A673 (cell line): ENCODE measurements at regions not wholly inside any gene's neighbourhood (a gene's known extent, or its start where the extent isn't known, plus 50 kb on each side); places are given as distances from the start of the nearest gene placed in this dataset.
A peak's percentile ranks its signal among the peaks of the same experiment; 100 is the strongest.
"Not testable (repeated sequence)": the region's sequence is repeated elsewhere in the genome, so short reads cannot be mapped to it uniquely, and the experiment has no call there.

ENCODE experiments used
- BruUV-seq: library from RNA; stranded (reverse); fragments of 400-500 nt; replicated peaks from 2 replicates; lab custom pipeline; 2021; lab: Mats Ljungman, UMichigan
- CTCF ChIA-PET: fragments of 300-600 bp; sonication (Branson Sonifier 250); formaldehyde crosslinking; loops from one replicate; lab custom pipeline; 2022; ENCODE audit warnings: antibody characterized with exemption; lab: Charles Lee
- POLR2A ChIA-PET: fragments of 300-600 bp; sonication (Branson Sonifier 250); formaldehyde crosslinking; loops from one replicate; lab custom pipeline; 2022; ENCODE audit warnings: antibody characterized with exemption; ENCODE audit not compliant: low non-redundant PET; lab: Charles Lee
- DNase-seq: peaks from one replicate; pipeline ENCODE4 v3.0.0-alpha.2; 2015; ENCODE audit warnings: low spot score
- H3K27ac ChIP-seq: fragments of 200-600 bp; sonication (generic); 2 replicates; pipeline ENCODE4 v1.5.1; 2016; ENCODE audit warnings: mixed run types, low read depth, mild to moderate bottlenecking, mixed read lengths, antibody characterized with exemption, low read length; ENCODE audit not compliant: poor library complexity, severe bottlenecking
- H3K27me3 ChIP-seq: fragments of 200-600 bp; sonication (generic); replicated peaks from 2 replicates; pipeline ENCODE4 v1.6.1; 2017; ENCODE audit warnings: mixed run types, low read depth, mild to moderate bottlenecking, mixed read lengths, antibody characterized with exemption, low read length; ENCODE audit not compliant: insufficient read depth, poor library complexity
- H3K36me3 ChIP-seq: fragments of 200-600 bp; sonication (generic); 2 replicates; pipeline ENCODE4 v1.6.1; 2016; ENCODE audit warnings: mixed run types, mild to moderate bottlenecking, mixed read lengths, antibody characterized with exemption, low read length; ENCODE audit not compliant: insufficient read depth, poor library complexity, severe bottlenecking
- H3K4me1 ChIP-seq: fragments of 200-600 bp; sonication (generic); 2 replicates; pipeline ENCODE4 v1.6.1; 2017; ENCODE audit warnings: mixed run types, mild to moderate bottlenecking, mixed read lengths, antibody characterized with exemption, low read length; ENCODE audit not compliant: insufficient read depth, poor library complexity, severe bottlenecking
- H3K4me3 ChIP-seq: fragments of 200-600 bp; sonication (generic); 2 replicates; pipeline ENCODE4 v1.5.1; 2016; ENCODE audit warnings: low read depth, mixed run types, mild to moderate bottlenecking, mixed read lengths, low read length; ENCODE audit not compliant: poor library complexity, severe bottlenecking
- H3K9me3 ChIP-seq: fragments of 200-600 bp; sonication (generic); 2 replicates; pipeline ENCODE4 v1.6.1; 2016; ENCODE audit warnings: mixed run types, low read depth, mild to moderate bottlenecking, mixed read lengths, antibody characterized with exemption, low read length; ENCODE audit not compliant: poor library complexity, severe bottlenecking
- EZH2 ChIP-seq: fragments of 200-600 bp; sonication (generic); IDR thresholded peaks from 2 replicates; pipeline ENCODE4 v1.6.1; 2017; ENCODE audit warnings: borderline replicate concordance, low read depth, mild to moderate bottlenecking, mixed read lengths, antibody characterized with exemption, low read length; ENCODE audit not compliant: poor library complexity, severe bottlenecking
- intact Hi-C: fragments of 100-400 bp; cut with micrococcal nuclease; formaldehyde crosslinking; loops from one replicate; pipeline ENCODE4 v1.10.0; 2022; ENCODE audit not compliant: unreplicated experiment
- TF ChIP-seq, protein P1 (sequence below): fragments of 300-800, 200-600 bp; sonication (generic); conservative IDR thresholded peaks from 2 replicates; pipeline ENCODE4 v1.5.1; 2017; ENCODE audit warnings: low read depth, mild to moderate bottlenecking, antibody characterized with exemption, low read length, moderate library complexity, mixed read lengths

DNA sequence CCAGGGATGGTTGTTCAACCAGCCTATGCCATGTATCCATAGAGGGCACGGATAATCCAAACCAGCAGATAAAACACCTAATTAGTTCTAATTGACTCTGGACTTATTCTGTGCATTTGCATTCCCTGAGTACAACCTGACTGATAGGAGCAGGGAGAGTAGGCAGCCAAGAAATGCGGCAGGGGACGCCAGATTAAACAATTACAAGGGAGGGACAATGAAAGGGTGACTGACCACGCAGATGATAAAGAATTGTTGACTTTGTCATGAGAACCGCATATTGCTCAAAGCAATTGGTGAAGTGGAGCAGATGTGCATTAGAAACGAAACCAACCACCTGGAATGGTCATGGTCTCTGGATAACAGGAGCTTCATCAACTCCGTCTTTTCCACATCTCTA lies 369.1 kb upstream of the FRG2C start:
- no TSS peak for BruUV-seq
- ChIA-PET POLR2A (no interaction called here), CTCF (no interaction called here)
- TF ChIP-seq, protein P1, sequence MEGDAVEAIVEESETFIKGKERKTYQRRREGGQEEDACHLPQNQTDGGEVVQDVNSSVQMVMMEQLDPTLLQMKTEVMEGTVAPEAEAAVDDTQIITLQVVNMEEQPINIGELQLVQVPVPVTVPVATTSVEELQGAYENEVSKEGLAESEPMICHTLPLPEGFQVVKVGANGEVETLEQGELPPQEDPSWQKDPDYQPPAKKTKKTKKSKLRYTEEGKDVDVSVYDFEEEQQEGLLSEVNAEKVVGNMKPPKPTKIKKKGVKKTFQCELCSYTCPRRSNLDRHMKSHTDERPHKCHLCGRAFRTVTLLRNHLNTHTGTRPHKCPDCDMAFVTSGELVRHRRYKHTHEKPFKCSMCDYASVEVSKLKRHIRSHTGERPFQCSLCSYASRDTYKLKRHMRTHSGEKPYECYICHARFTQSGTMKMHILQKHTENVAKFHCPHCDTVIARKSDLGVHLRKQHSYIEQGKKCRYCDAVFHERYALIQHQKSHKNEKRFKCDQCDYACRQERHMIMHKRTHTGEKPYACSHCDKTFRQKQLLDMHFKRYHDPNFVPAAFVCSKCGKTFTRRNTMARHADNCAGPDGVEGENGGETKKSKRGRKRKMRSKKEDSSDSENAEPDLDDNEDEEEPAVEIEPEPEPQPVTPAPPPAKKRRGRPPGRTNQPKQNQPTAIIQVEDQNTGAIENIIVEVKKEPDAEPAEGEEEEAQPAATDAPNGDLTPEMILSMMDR = no peak
- TF ChIP-seq EZH2 = no peak
- H3K9me3 ChIP-seq = no peaks in the 10 kb centered on the region
- no peaks in the 10 kb centered on the region for H3K36me3 ChIP-seq
- H3K27me3 ChIP-seq = no peaks in the 10 kb centered on the region
- no peak overlapping the region for H3K27ac ChIP-seq
- intact Hi-C loops = no loop called here
- H3K4me1 ChIP-seq = no peaks in the 10 kb centered on the region
- H3K4me3 ChIP-seq = no peak overlapping the region
- no peak for DNase-seq

DNA sequence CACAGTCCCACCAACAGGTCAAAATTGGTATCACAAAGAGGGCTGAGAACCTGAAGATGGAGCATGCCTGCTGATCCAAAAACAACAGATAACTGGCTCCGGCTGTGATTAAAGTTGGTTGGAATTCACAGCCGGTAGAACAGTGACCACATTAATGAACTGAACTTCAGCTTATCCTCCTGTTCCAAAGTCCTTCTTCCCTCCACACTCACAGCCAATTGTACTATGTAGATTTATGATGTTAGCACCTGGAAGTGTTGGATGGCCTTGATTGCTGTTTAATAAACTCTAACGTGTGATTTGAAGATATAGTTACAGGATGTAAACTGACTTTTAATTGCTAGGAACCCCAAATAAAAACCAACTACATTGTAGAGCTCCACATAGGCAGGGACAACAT lies 367.3 kb upstream of the FRG2C start:
- no peak overlapping the region for H3K27ac ChIP-seq
- no peaks in the 10 kb centered on the region for H3K4me1 ChIP-seq
- DNase-seq = no peak
- H3K36me3 ChIP-seq = no peaks in the 10 kb centered on the region
- intact Hi-C loops = no loop called here
- TF ChIP-seq, protein P1 = no peak
- no peak for TF ChIP-seq EZH2
- no TSS peak for BruUV-seq
- no peaks in the 10 kb centered on the region for H3K9me3 ChIP-seq
- H3K4me3 ChIP-seq = no peak overlapping the region
- ChIA-PET POLR2A (no interaction called here), CTCF (no interaction called here)
- H3K27me3 ChIP-seq = no peaks in the 10 kb centered on the region

DNA sequence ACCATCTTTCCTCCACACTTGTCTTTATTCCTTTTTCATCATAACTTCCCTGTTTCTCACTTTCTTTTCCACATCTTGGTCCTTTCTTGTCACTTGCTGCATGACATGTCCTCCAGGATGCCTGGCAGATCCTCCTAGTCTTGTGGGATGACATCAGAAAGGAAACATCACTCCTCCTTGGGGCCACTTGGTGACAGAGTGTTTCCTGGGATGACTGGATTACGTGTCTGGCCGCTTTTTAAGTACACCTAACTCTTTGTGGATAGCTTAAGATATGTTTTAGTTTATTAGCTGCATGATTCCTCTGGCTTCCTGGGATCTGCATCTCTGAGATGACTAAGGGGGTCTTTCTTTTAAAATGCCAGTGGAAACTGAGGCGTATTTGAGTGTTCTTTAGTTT lies 363.5 kb upstream of the FRG2C start:
- H3K27me3 ChIP-seq = no peaks in the 10 kb centered on the region
- H3K9me3 ChIP-seq = no peaks in the 10 kb centered on the region
- H3K4me1 ChIP-seq = no peaks in the 10 kb centered on the region
- H3K36me3 ChIP-seq = no peaks in the 10 kb centered on the region
- BruUV-seq = no TSS peak
- TF ChIP-seq EZH2 = no peak
- TF ChIP-seq, protein P1 = no peak
- POLR2A ChIA-PET = no interaction called here
- H3K27ac ChIP-seq = no peak overlapping the region
- peak; percentile 52 for DNase-seq
- intact Hi-C loops = no loop called here
- CTCF ChIA-PET = no interaction called here
- H3K4me3 ChIP-seq = no peak overlapping the region

DNA sequence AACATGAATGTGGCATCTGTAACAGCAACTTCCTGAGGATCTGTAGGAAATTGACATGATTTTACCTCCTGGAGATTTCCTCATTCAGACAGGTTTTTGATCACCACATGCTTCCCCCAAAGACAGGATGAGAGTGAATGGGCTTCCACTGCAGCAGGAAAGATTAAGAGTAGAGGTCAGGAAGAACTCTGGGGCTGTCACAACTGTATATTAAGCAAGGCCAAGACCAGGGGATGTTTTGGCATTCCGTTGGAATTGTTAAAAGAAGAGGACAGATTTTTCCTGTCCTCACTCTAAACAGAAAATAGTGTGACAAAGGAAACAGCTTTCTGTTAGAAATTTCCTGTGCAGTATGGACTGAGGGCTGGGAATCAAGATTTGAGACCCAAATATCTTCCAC lies 363.1 kb upstream of the FRG2C start:
- BruUV-seq, H3K9me3 ChIP-seq, H3K4me3 ChIP-seq, H3K36me3 ChIP-seq, H3K4me1 ChIP-seq, intact Hi-C loops, CTCF ChIA-PET, H3K27me3 ChIP-seq, POLR2A ChIA-PET, H3K27ac ChIP-seq: not testable (repeated sequence)
- peak; percentile 50 for DNase-seq
